Panc1 (cell line): ENCODE measurements at regions not wholly inside any gene's neighbourhood (a gene's known extent, or its start where the extent isn't known, plus 50 kb on each side); places are given as distances from the start of the nearest gene placed in this dataset.

Experiments used
- ATAC-seq: fragments of 200-7000 bp; cut with Tn5 transposase; 2 replicates; pipeline ENCODE4 v1.9.1; 2020; ENCODE audit warnings: mild to moderate bottlenecking, moderate library complexity
- BruUV-seq: library from RNA; stranded (reverse); fragments of 400-500 nt; replicated peaks from 2 replicates; lab custom pipeline; 2021; lab: Mats Ljungman, UMichigan
- CTCF ChIA-PET: fragments of 300-600 bp; sonication (Branson Sonifier 250); formaldehyde crosslinking; loops from one replicate; lab custom pipeline; 2022; ENCODE audit warnings: antibody characterized with exemption; lab: Charles Lee
- POLR2A ChIA-PET: fragments of 300-600 bp; sonication (Branson Sonifier 250); formaldehyde crosslinking; loops from one replicate; lab custom pipeline; 2022; ENCODE audit warnings: antibody characterized with exemption; lab: Charles Lee
- DNase-seq: peaks from one replicate; pipeline ENCODE4 v3.0.0-alpha.2; 2010; ENCODE audit warnings: low read depth, low spot score
- H3K27ac ChIP-seq: 2 replicates; pipeline ENCODE4 v1.5.1; 2011; ENCODE audit warnings: mild to moderate bottlenecking, low read length, inconsistent platforms
- H3K27me3 ChIP-seq: fragments of 200-500 bp; sonication (Bioruptor generic); 2 replicates; pipeline ENCODE4 v1.6.0; 2014; ENCODE audit warnings: low read length, inconsistent platforms; ENCODE audit not compliant: control insufficient read depth, insufficient read depth
- H3K36me3 ChIP-seq: fragments of 200-500 bp; sonication (Bioruptor generic); 2 replicates; pipeline ENCODE4 v1.5.1; 2014; ENCODE audit warnings: inconsistent platforms, mild to moderate bottlenecking, low read length, moderate library complexity; ENCODE audit not compliant: control insufficient read depth, insufficient read depth
- H3K4me1 ChIP-seq: 2 replicates; pipeline ENCODE4 v1.5.1; 2011; ENCODE audit warnings: inconsistent platforms, mild to moderate bottlenecking, low read length, moderate library complexity; ENCODE audit not compliant: control insufficient read depth, insufficient read depth
- H3K4me3 ChIP-seq, 2 experiments: 2 replicates each; pipeline ENCODE4 v1.5.1; 2011 to 2012; ENCODE audit warnings: low read depth in 2 of 2, low read length in 2 of 2, mild to moderate bottlenecking in 2 of 2, inconsistent platforms in 1 of 2, moderate library complexity in 1 of 2
- H3K9me3 ChIP-seq: fragments of 200-500 bp; sonication (Bioruptor generic); 2 replicates; pipeline ENCODE4 v1.5.1; 2014; ENCODE audit warnings: low read depth, mild to moderate bottlenecking, inconsistent platforms, low read length, moderate library complexity; ENCODE audit not compliant: control insufficient read depth, insufficient read depth
- CTCF ChIP-seq: fragments of 450-650 bp; IDR thresholded peaks from 2 replicates; pipeline ENCODE4 v1.5.1; 2017; ENCODE audit warnings: mild to moderate bottlenecking
- POLR2AphosphoS5 ChIP-seq: IDR thresholded peaks from 2 replicates; pipeline ENCODE4 v1.6.1; 2012; ENCODE audit warnings: mild to moderate bottlenecking, low read depth, low read length, moderate library complexity
- REST ChIP-seq, 2 experiments: IDR thresholded peaks; 2 replicates each; pipeline ENCODE4 v1.6.1; 2011 to 2012; ENCODE audit warnings: low read depth in 2 of 2, control low read depth in 1 of 2, low read length in 1 of 2, mild to moderate bottlenecking in 1 of 2, moderate library complexity in 1 of 2; ENCODE audit not compliant: insufficient read depth in 1 of 2
- SIN3A ChIP-seq: IDR thresholded peaks from 2 replicates; pipeline ENCODE4 v1.6.1; 2012; ENCODE audit warnings: low read depth, mild to moderate bottlenecking, low read length, moderate library complexity, borderline replicate concordance; ENCODE audit not compliant: insufficient read depth
- TCF7L2 ChIP-seq: IDR thresholded peaks from 2 replicates; pipeline ENCODE4 v1.6.1; 2011; ENCODE audit warnings: mild to moderate bottlenecking, low read depth, low read length, inconsistent platforms
- in situ Hi-C: cut with HindIII; loops from 2 replicates; pipeline ENCODE4 v1.10.0; 2016; ENCODE audit warnings: low sequenced_read_pairs, low pct_unique_long_range_greater_than_20kb
- intact Hi-C: fragments of 100-400 bp; cut with micrococcal nuclease; formaldehyde crosslinking; loops from one replicate; pipeline ENCODE4 v1.10.0; 2022; ENCODE audit not compliant: unreplicated experiment

DNA sequence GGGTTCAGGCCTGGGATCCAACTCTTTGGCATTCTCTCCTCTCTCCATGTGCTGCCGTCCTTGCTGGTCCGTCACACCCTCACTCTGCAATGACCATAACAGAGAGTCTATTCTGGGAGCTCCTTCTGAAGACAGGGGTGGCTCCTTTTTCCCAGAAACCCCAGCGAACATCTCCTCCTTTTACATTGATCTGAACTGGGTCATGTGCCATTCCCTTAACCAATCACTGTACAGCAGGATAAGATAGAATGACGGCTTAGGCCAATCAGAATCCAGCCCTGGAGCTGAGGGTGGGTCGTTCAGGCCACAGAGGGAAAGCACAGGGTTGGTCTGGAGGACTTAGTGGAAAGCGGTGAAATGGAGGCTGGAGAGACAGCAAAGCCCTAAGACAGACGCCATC is 740.1 kb downstream of the MATN1 start:
- Histone ChIP-seq H3K9me3 (peaks cover 2% of the 10 kb centered on the region; the same call in 1 of the 2 replicates), H3K4me3 (no peak overlapping the region), H3K4me1 (no peaks in the 10 kb centered on the region), H3K36me3 (no peaks in the 10 kb centered on the region), H3K27ac (no peak overlapping the region), H3K27me3 (no peaks in the 10 kb centered on the region)
- intact Hi-C loops (no loop called here), in situ Hi-C loops (no loop called here)
- ATAC-seq: no peak
- ChIA-PET POLR2A (no interaction called here), CTCF (no interaction called here)
- no peak for DNase-seq
- no TSS peak for BruUV-seq
- TF ChIP-seq POLR2AphosphoS5 (no peak), REST (IDR thresholded peaks at IDR 0.05; ENCODE audit: insufficient read depth in 1 of 2, low read depth in 2 of 2, low read length in 1 of 2) (no peak), SIN3A (no peak), TCF7L2 (no peak), CTCF (no peak)

- TF ChIP-seq TCF7L2 (no peak), REST (IDR thresholded peaks at IDR 0.05; ENCODE audit: insufficient read depth in 1 of 2, low read depth in 2 of 2, low read length in 1 of 2) (no peak), POLR2AphosphoS5 (no peak), CTCF (no peak), SIN3A (no peak)
- Histone ChIP-seq H3K36me3 (no peaks in the 10 kb centered on the region), H3K27ac (no peak overlapping the region), H3K27me3 (no peaks in the 10 kb centered on the region), H3K4me1 (no peaks in the 10 kb centered on the region), H3K9me3 (peaks cover 10% of the 10 kb centered on the region; the same call in 1 of the 2 replicates), H3K4me3 (no peak overlapping the region)
- in situ Hi-C loops (no loop called here), intact Hi-C loops (no loop called here)
- ATAC-seq (no peak), DNase-seq (no peak)
- POLR2A ChIA-PET: no interaction called here
- no TSS peak for BruUV-seq
- CTCF ChIA-PET: no interaction called here
Observed at GRCh38 chr1:29981586-29982239, 741.7 kb downstream of the MATN1 start.
